ENCODE measurements at regions not wholly inside any gene's neighbourhood (a gene's known extent, or its start where the extent isn't known, plus 50 kb on each side); places are given as distances from the start of the nearest gene placed in this dataset.

DNA sequence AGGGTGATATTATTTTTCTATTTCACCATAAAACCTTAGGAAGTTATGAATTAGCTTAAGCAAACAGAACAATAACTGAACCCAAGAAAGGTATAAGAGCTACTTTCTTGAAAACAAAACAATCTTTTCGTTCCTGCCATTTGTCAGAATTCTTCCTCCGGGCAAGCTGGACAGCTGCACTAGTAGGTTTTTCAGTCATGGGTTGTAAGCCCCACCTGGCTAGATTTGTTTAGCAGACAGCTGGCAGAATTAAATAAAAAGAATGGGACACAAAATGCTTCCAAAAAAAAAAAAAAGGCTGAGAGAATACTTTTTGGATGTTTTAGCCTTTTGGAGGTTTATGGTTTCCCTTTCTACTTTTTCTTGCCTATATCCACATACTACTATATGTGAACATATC lies 694.1 kb downstream of the ARHGAP15 start:
- DNase-seq (ENCODE audit: low read depth, low spot score), result no peak
- TF ChIP-seq, protein P1, sequence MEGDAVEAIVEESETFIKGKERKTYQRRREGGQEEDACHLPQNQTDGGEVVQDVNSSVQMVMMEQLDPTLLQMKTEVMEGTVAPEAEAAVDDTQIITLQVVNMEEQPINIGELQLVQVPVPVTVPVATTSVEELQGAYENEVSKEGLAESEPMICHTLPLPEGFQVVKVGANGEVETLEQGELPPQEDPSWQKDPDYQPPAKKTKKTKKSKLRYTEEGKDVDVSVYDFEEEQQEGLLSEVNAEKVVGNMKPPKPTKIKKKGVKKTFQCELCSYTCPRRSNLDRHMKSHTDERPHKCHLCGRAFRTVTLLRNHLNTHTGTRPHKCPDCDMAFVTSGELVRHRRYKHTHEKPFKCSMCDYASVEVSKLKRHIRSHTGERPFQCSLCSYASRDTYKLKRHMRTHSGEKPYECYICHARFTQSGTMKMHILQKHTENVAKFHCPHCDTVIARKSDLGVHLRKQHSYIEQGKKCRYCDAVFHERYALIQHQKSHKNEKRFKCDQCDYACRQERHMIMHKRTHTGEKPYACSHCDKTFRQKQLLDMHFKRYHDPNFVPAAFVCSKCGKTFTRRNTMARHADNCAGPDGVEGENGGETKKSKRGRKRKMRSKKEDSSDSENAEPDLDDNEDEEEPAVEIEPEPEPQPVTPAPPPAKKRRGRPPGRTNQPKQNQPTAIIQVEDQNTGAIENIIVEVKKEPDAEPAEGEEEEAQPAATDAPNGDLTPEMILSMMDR (IDR thresholded peaks at IDR 0.05; ENCODE audit: insufficient read depth, low read length, missing control alignments), result no peak
- ChIA-PET POLR2A (interaction anchor here (0.6 kb wide), 1 partner anchor 15 kb away, joined by 3 read pairs; no protein-coding TSS in a partner anchor), CTCF (no interaction called here)
- no peak overlapping the region for H3K4me3 ChIP-seq (ENCODE audit: low read depth, low read length)

DNA sequence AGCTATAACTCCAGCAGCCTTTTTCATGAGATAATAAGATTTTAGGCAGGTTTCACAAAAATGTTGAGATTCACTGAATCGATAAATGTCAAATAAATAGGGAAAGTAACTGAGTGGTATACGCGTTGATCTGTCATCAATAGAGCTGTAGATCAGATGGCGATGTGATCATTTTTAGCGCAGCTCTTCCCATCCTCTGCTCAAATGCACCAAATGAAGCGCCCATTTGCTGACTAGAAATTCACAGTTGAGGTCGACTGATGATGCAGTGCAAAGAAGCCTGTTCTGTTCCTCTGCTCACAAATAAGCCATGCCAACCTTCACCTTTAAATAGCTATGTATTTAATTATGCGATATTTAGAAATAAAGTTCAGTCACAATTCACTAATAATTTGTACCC lies 693.5 kb downstream of the ARHGAP15 start:
- CTCF ChIA-PET, result no interaction called here
- H3K4me3 ChIP-seq (ENCODE audit: low read depth, low read length), result no peak overlapping the region
- TF ChIP-seq, protein P1 (IDR thresholded peaks at IDR 0.05; ENCODE audit: insufficient read depth, low read length, missing control alignments), result no peak
- DNase-seq (ENCODE audit: low read depth, low spot score), result no peak
- POLR2A ChIA-PET, result interaction anchor here (0.6 kb wide), 1 partner anchor 14 kb away, joined by 3 read pairs; no protein-coding TSS in a partner anchor

DNA sequence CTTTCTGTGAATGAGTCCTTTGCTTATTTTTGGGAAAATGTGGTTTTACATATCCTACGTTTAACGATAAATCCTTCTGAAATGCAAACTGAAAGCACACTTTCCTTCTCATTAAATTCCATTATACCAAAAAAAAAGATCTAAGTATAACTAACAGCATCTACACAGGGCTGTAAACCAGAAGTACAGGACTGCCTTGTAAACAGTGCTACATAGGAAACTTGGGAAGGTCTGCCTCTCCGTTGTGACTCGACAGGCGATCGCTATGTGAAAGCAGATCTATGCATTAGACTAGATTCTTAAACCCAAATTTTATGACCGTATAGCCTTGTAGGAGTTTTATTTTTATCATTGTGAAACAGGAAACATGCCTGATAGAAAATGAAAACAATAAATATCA lies 690.5 kb downstream of the ARHGAP15 start:
- ChIA-PET POLR2A (no interaction called here), CTCF (no interaction called here)
- no peak for DNase-seq (ENCODE audit: low read depth, low spot score)
- TF ChIP-seq, protein P1 (IDR thresholded peaks at IDR 0.05; ENCODE audit: insufficient read depth, low read length, missing control alignments), result no peak
- H3K4me3 ChIP-seq (ENCODE audit: low read depth, low read length), result no peak overlapping the region

DNA sequence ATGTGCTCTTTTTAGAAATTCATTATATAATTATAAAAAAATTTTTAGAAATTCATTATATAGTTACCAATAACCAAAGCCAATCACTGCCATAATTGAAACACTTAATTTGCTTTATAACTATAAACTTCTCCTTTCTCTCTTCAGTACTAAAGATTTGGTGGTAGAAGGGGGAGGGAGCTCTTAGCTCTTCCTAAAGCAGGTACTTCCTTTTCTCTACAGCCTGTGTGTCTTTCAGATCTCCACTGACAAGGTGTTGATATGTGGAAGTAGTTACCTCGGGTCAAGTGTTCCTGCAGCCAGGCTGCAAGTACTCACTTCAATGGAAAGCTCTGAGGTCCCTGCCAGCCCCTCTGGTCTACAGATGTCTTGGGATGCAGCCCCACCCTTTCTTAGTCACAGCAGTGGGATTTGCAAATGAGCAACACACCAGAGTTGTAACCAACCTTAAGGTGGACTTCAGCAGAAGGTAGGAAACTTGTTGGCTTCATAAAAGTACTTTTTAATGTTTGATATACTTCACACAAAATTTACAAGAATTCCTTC lies 690.0 kb downstream of the ARHGAP15 start:
- ChIA-PET POLR2A (no interaction called here), CTCF (no interaction called here)
- DNase-seq (ENCODE audit: low read depth, low spot score), result no peak
- H3K4me3 ChIP-seq (ENCODE audit: low read depth, low read length), result no peak overlapping the region
- TF ChIP-seq, protein P1 (IDR thresholded peaks at IDR 0.05; ENCODE audit: insufficient read depth, low read length, missing control alignments), result no peak

Measured in AG04449 (cell line).